ENCODE measurements at regions not wholly inside any gene's neighbourhood (a gene's known extent, or its start where the extent isn't known, plus 50 kb on each side); places are given as distances from the start of the nearest gene placed in this dataset.

GRCh38 chr14:25400607-25401206 lies 350.8 kb upstream of the STXBP6 start (continued):
- TF ChIP-seq ETV5 (CRISPR knock-in tag; IDR thresholded peaks at IDR 0.05; ENCODE audit: borderline replicate concordance) (no peak), ZNF20 (CRISPR knock-in tag; IDR thresholded peaks at IDR 0.05) (no peak), ZEB1 (IDR thresholded peaks at IDR 0.05; ENCODE audit: insufficient replicate concordance, low read depth) (no peak), ZNF766 (CRISPR knock-in tag; IDR thresholded peaks at IDR 0.05; ENCODE audit: borderline replicate concordance) (no peak), ZNF737 (CRISPR knock-in tag; IDR thresholded peaks at IDR 0.05; ENCODE audit: borderline replicate concordance) (no peak), GPBP1L1 (CRISPR knock-in tag; IDR thresholded peaks at IDR 0.05) (no peak), TAF15 (IDR thresholded peaks at IDR 0.05; ENCODE audit: low read depth, low read length, poor library complexity, severe bottlenecking) (no peak), TSC22D2 (CRISPR knock-in tag; IDR thresholded peaks at IDR 0.05; ENCODE audit: borderline replicate concordance) (no peak), CREM (IDR thresholded peaks at IDR 0.05) (no peak), CREM (CRISPR knock-in tag; IDR thresholded peaks at IDR 0.05) (no peak), NR2F2 (IDR thresholded peaks at IDR 0.05; ENCODE audit: borderline replicate concordance, low read depth) (no peak), ZNF530 (CRISPR knock-in tag; IDR thresholded peaks at IDR 0.05; ENCODE audit: low read depth) (no peak), STAG1 (CRISPR knock-in tag; IDR thresholded peaks at IDR 0.05) (peak; percentile 67), ZZZ3 (CRISPR knock-in tag; IDR thresholded peaks at IDR 0.05; ENCODE audit: borderline replicate concordance) (no peak), ZBTB42 (CRISPR knock-in tag; IDR thresholded peaks at IDR 0.05) (no peak), ZC3H13 (CRISPR knock-in tag; IDR thresholded peaks at IDR 0.05) (no peak), TEAD2 (CRISPR knock-in tag; IDR thresholded peaks at IDR 0.05) (no peak), CEBPG (CRISPR knock-in tag; IDR thresholded peaks at IDR 0.05) (no peak), NRL (CRISPR knock-in tag; IDR thresholded peaks at IDR 0.05; ENCODE audit: borderline replicate concordance) (no peak), ZMYM2 (CRISPR knock-in tag; IDR thresholded peaks at IDR 0.05) (no peak), HHEX (CRISPR knock-in tag; IDR thresholded peaks at IDR 0.05) (no peak), ESRRA (CRISPR knock-in tag; IDR thresholded peaks at IDR 0.05; ENCODE audit: low read depth) (peak; percentile 89), PHF8 (CRISPR knock-in tag; IDR thresholded peaks at IDR 0.05) (no peak), CENPT (CRISPR knock-in tag; IDR thresholded peaks at IDR 0.05; ENCODE audit: low read depth) (no peak), MAFF (IDR thresholded peaks at IDR 0.05; ENCODE audit: low read depth, low read length) (no peak), ARID5B (CRISPR knock-in tag; IDR thresholded peaks at IDR 0.05) (peak; percentile 28; the same call in 1 of the 2 replicates), EHMT2 (IDR thresholded peaks at IDR 0.05; ENCODE audit: borderline replicate concordance, low read depth, low read length) (no peak), XRCC5 (optimal IDR thresholded peaks at IDR 0.05; ENCODE audit: low read length) (no peak)

Measured in HepG2 (cell line).